ENCODE measurements at regions not wholly inside any gene's neighbourhood (a gene's known extent, or its start where the extent isn't known, plus 50 kb on each side); places are given as distances from the start of the nearest gene placed in this dataset.
A peak's percentile ranks its signal among the peaks of the same experiment; 100 is the strongest.
"Not testable (repeated sequence)": the region's sequence is repeated elsewhere in the genome, so short reads cannot be mapped to it uniquely, and the experiment has no call there.

DNA sequence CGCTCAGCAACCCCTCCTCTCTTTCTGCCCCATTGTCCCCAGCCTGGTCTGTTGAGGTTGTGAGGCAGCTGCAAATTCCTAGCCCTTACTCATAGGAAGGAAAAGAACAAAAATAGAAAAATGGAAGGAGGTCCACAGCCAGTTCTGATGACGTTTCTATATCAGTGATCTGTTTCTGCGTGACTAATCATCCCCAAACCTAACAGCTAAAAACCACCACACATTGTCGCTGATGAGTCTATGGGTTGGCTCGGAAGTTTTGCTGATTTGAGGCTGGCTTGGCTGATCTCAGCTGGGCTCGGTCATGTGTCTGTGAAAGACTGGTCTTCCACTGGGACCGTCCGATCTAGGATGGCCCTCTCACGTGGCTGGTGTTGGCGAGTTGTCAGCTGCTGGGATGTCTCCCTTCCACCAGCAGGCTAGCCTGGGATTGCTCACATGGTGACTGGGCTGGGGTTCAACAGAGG, 200.6 kb upstream of the ZNF618 start:
- no peak overlapping the region for H3K4me3 ChIP-seq (ENCODE audit: low read depth, low read length)
- TF ChIP-seq, protein P1, sequence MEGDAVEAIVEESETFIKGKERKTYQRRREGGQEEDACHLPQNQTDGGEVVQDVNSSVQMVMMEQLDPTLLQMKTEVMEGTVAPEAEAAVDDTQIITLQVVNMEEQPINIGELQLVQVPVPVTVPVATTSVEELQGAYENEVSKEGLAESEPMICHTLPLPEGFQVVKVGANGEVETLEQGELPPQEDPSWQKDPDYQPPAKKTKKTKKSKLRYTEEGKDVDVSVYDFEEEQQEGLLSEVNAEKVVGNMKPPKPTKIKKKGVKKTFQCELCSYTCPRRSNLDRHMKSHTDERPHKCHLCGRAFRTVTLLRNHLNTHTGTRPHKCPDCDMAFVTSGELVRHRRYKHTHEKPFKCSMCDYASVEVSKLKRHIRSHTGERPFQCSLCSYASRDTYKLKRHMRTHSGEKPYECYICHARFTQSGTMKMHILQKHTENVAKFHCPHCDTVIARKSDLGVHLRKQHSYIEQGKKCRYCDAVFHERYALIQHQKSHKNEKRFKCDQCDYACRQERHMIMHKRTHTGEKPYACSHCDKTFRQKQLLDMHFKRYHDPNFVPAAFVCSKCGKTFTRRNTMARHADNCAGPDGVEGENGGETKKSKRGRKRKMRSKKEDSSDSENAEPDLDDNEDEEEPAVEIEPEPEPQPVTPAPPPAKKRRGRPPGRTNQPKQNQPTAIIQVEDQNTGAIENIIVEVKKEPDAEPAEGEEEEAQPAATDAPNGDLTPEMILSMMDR (conservative IDR thresholded peaks at IDR 0.05; ENCODE audit: low read depth, low read length), result peak; percentile 14
- DNase-seq (ENCODE audit: low read depth), result peak; percentile 91

DNA sequence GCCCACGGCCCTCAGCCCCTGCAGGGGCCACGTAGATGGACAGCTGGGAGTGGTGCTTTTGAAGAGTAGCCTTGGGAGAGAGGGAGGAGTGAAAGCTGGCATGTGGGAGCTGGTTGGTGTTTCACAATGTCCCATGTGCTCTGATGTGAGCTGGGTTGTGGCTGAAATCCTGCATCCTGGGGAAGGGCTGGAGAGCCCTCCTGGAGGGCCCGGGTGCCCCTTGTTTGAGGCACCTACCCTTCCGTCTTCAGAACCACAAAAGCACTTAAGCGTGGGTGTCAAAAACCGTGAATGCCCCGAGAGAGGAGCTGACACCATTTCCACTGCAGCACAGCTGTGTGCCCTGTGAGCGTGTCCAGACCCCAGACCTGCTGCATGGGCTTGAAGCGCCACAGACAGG, 199.1 kb upstream of the ZNF618 start:
- DNase-seq (ENCODE audit: low read depth), result no peak
- TF ChIP-seq, protein P1 (conservative IDR thresholded peaks at IDR 0.05; ENCODE audit: low read depth, low read length), result no peak
- H3K4me3 ChIP-seq (ENCODE audit: low read depth, low read length), result no peak overlapping the region

DNA sequence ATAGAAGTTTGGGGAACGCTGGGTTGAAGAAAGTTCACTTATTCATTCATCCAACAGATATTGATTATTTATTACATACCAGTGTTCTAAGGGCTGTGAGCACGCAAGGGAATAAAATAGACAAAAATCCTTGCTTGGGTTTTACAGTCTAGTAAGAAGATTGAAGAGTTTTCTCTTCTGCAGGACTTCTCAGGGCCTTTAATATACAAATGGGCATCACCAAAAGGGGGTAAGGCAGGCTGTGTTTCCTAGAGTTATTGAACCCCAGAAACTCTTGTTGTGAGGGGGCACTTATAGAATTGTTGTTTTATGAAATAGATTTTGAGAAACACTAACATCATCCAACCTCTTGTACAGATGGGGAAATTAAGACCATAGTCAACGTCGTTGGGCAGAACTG, 198.5 kb upstream of the ZNF618 start:
- no peak for DNase-seq (ENCODE audit: low read depth)
- TF ChIP-seq, protein P1 (conservative IDR thresholded peaks at IDR 0.05; ENCODE audit: low read depth, low read length), result no peak
- H3K4me3 ChIP-seq (ENCODE audit: low read depth, low read length), result no peak overlapping the region

DNA sequence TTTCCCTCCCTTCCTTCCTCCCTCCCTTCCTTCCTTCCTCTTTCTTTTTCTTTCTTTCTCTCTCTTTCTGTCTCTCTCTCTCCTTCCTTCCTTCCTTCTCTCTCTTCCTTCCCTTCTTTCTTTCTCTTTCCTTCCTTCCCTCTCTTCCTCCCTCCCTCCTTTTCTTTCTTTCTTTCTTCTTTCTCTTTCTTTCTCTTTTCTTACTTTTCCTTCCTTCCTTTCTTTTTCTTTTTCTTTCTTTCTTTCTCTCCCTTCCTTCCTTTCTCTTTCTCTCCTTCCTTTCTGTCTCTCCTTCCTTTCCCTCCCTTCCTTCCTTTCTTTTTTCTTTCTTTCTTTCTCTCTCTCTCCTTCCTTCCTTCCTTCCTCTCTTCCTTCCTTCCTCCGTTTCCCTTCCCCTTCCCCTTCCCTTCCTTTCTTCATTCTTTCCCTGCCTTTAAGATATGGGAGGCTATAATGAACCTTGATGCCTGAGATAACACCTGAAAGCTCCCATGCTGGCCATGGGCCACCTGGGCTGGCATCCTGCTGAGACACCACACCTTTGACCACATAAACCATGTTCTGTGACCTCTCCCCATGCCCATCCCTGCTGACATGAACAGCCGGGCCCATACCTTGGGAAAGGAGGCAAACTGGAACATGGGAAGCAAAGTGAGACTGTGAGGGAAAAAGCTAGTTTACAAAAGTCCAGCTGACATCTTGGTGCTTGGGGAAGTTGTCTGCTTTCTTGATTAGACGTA, 197.8 kb upstream of the ZNF618 start:
- TF ChIP-seq, protein P1 (conservative IDR thresholded peaks at IDR 0.05; ENCODE audit: low read depth, low read length), result no peak
- no peak for DNase-seq (ENCODE audit: low read depth)
- H3K4me3 ChIP-seq (ENCODE audit: low read depth, low read length), result no peak overlapping the region

DNA sequence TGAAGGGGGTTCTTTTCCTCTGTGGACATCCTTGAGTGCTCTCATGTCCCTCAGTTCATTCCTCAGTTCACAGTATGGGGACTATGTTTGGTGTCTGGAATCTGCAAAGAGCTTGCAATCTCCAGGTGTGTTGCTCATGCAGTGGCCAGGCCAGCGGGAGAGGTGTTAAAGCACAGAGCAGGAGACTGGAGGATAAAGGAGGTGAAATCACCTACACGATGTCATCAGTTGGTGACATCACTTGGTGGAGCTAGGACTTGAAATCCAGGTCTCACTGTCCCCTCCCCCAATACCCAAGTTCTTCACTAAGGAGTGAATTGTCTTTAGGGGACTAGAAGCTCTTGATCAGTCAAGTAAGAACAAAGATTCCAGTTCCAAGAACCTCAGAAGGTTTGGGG, 197.3 kb upstream of the ZNF618 start:
- no peak overlapping the region for H3K4me3 ChIP-seq (ENCODE audit: low read depth, low read length)
- DNase-seq (ENCODE audit: low read depth), result no peak
- TF ChIP-seq, protein P1 (conservative IDR thresholded peaks at IDR 0.05; ENCODE audit: low read depth, low read length), result no peak

DNA sequence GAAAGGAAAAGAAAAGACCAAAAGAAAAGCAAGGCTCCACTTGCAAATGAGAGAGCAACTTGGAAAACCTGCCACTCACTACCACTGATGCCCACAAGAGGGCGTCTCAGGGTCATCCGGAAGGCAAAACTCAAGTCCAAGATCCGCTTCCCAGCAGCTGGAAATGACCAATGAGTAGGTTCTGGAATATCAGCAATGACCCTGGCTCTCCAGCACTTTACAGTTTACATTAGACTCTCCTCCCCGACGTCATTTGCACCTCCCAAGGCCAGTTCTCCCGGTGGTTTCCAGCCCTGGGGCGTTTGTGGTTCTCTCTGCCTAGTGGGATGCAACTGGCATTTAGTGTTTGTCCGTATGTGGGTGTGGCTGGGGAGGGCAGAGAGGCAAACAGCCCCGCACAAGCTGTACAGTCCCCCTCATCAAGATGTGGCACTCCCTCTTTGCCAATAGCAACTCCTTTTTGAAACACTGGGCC, 193.8 kb upstream of the ZNF618 start:
- TF ChIP-seq, protein P1 (conservative IDR thresholded peaks at IDR 0.05; ENCODE audit: low read depth, low read length), result peak; percentile 97
- H3K4me3 ChIP-seq (ENCODE audit: low read depth, low read length), result no peak overlapping the region
- DNase-seq (ENCODE audit: low read depth), result peak; percentile 90

DNA sequence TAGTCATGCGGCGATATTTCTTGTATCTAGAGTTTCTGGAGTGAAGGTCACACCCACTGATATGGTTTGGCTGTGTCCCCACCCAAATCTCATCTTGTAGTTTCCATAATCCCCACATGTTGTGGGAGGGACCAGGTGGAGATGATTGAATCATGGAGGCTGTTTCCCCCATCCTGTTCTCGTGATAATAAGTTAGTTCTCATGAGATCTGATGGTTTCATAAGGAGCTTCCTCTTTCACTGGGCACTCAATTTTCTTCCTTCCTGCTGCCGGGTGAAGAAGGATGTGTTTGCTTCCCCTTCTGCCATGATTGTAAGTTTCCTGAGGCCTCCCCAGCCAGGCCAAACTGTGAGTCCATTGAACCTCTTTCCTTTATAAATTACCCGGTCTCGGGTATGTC, 190.5 kb upstream of the ZNF618 start:
- H3K4me3 ChIP-seq (ENCODE audit: low read depth, low read length); DNase-seq (ENCODE audit: low read depth): not testable (repeated sequence)

All from choroid plexus epithelial cell (primary cell).